Right lobe of liver (tissue), 4 donors: ENCODE measurements at regions not wholly inside any gene's neighbourhood (a gene's known extent, or its start where the extent isn't known, plus 50 kb on each side); places are given as distances from the start of the nearest gene placed in this dataset.

Experiments used
- CTCF ChIP-seq, 4 donors: fragments of 200-600 bp in 3 of 4; fragments of 450-650 bp in 1 of 4; IDR thresholded peaks; one replicate each; pipeline versions ENCODE4 v1.5.1 to v1.8.0; 2016 to 2022; ENCODE audit warnings: antibody characterized with exemption in 4 of 4, mild to moderate bottlenecking in 2 of 4
- POLR2A ChIP-seq: fragments of 450-650 bp; IDR thresholded peaks from one replicate; pipeline ENCODE4 v1.6.1; 2017; ENCODE audit warnings: antibody characterized with exemption, mild to moderate bottlenecking
- donor health status: DM: no; HTN: no; CAD: no.
- donor health status: DM: no; HTN: no; CAD: no.
- donor health status: DM: no; HTN: yes; CAD: no.

- TF ChIP-seq CTCF (IDR thresholded peaks at IDR 0.05) (no peak), POLR2A (no peak)
These were observed 531.7 kb downstream of the ETS1 start for GRCh38 chr11:128055576-128056217.
